ENCODE measurements at regions not wholly inside any gene's neighbourhood (a gene's known extent, or its start where the extent isn't known, plus 50 kb on each side); places are given as distances from the start of the nearest gene placed in this dataset.

- Mint-ChIP-seq H3K4me3 (no peak overlapping the region), H3K36me3 (no peaks in the 10 kb centered on the region), H3K9me3 (peaks cover 16% of the 10 kb centered on the region), H3K27ac (no peak overlapping the region), H3K27me3 (ENCODE audit: low read depth) (no peaks in the 10 kb centered on the region; the same call in 1 of the 2 replicates), H3K4me1 (no peaks in the 10 kb centered on the region)
- POLR2A ChIA-PET = no interaction called here
- TF ChIP-seq NR2C2 (CRISPR knock-in tag; IDR thresholded peaks at IDR 0.05) = no peak
- ATAC-seq (no peak), DNase-seq (ENCODE audit: low spot score) (no peak)
- CTCF ChIA-PET = no interaction called here
Measured at GRCh38 chr12:17388679-17389078, 701.3 kb downstream of the RERGL start.

- peaks cover 16% of the 10 kb centered on the region for H3K9me3 Mint-ChIP-seq
- no peaks in the 10 kb centered on the region; the same call in 1 of the 2 replicates for H3K27me3 Mint-ChIP-seq (ENCODE audit: low read depth)
- H3K36me3 Mint-ChIP-seq = no peaks in the 10 kb centered on the region
- ATAC-seq (no peak), DNase-seq (ENCODE audit: low spot score) (no peak)
- H3K4me1 Mint-ChIP-seq = no peaks in the 10 kb centered on the region
- no peak overlapping the region for H3K27ac Mint-ChIP-seq
- no peak for TF ChIP-seq ZNF281 (CRISPR knock-in tag; IDR thresholded peaks at IDR 0.05)
- TF ChIP-seq USF2 (CRISPR knock-in tag; IDR thresholded peaks at IDR 0.05) = no peak
- TF ChIP-seq ZNF423 (CRISPR knock-in tag; IDR thresholded peaks at IDR 0.05) = no peak
- TF ChIP-seq FOXJ3 (CRISPR knock-in tag; IDR thresholded peaks at IDR 0.05; ENCODE audit: borderline replicate concordance) = no peak
- no peak for TF ChIP-seq ATF6 (CRISPR knock-in tag; IDR thresholded peaks at IDR 0.05)
- TF ChIP-seq ZNF263 (CRISPR knock-in tag; IDR thresholded peaks at IDR 0.05; ENCODE audit: low read depth) = no peak
- no peak for TF ChIP-seq HMGA2 (CRISPR knock-in tag; IDR thresholded peaks at IDR 0.05)
- no peak for TF ChIP-seq IRF1 (CRISPR knock-in tag; IDR thresholded peaks at IDR 0.05)
- no peak for TF ChIP-seq ZNF138 (CRISPR knock-in tag; conservative IDR thresholded peaks at IDR 0.05)
- no peak for TF ChIP-seq ZNF425 (CRISPR knock-in tag; conservative IDR thresholded peaks at IDR 0.05)
- no peak for TF ChIP-seq E2F4 (CRISPR knock-in tag; IDR thresholded peaks at IDR 0.05; ENCODE audit: borderline replicate concordance, low read depth)
- TF ChIP-seq HMGXB4 (CRISPR knock-in tag; IDR thresholded peaks at IDR 0.05) = no peak
- TF ChIP-seq ZMAT4 (CRISPR knock-in tag; IDR thresholded peaks at IDR 0.05) = no peak
- TF ChIP-seq RORB (CRISPR knock-in tag; IDR thresholded peaks at IDR 0.05) = no peak
- CTCF ChIA-PET = no interaction called here
- H3K4me3 Mint-ChIP-seq = no peak overlapping the region
- POLR2A ChIA-PET = no interaction called here
Measured at GRCh38 chr12:17383321-17383720, 706.7 kb downstream of the RERGL start.
